GM19372 (cell line): ENCODE measurements at regions not wholly inside any gene's neighbourhood (a gene's known extent, or its start where the extent isn't known, plus 50 kb on each side); places are given as distances from the start of the nearest gene placed in this dataset.

ENCODE experiments used
- ATAC-seq: cut with Tn5 transposase; IDR thresholded peaks from one replicate; pipeline ENCODE4 v1.9.1; 2021; ENCODE audit warnings: mild to moderate bottlenecking, low read depth, moderate library complexity; ENCODE audit not compliant: unreplicated experiment

DNA sequence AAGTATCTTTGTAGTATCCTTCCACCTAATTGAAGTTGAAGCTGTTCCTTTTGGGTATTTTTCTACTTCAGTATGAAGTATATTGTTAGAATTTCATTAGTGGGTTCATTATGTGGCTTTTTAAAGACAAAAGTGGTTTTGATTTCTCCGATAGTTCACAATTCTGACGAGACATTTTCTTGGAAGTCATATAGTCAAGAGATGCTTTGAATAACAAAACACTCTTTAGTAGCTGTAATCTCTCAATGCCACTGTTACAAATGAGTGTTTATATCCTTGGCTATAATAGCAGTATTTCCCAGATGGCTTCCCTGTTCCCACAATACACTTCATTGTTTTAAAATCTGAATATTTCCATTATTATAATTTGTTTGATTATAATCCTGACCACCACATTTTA, 108.7 kb upstream of the F3 start:
- ATAC-seq, result no peak

DNA sequence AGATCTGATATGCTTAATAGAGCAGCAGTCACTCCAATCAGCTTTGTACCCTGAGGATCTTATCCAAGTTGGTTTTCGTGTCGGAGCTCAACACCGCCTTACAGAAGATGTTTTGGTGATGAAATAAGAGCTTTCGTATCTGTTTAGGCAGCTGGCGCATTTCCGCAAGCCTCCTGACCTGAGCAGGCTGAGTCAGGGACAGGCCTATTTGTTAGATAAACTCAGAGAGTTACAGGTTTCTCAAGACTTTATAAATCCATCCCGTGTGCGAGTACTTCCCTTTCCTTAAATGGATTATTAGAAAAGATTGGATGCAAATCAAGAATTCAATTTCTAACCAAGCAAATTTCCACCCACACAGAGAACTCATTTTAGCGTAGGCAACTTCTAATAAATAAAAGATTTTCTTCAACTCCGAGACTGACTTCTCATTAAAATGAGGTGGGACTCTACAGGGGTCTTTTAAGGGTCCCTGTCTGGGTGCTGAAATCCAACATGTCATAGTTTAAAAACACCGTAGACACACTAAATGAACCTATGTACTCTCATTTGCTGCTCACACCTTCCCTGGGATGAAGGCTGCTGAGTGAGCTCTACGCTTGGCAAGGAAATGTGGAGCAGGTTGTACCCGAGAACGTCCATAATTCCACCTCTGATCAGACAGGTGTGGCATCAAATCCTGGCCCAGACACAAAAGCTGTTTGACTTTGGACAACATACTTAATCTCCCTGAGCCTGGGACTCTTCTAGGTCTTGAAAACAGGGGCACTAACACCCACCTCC, 106.9 kb upstream of the F3 start:
- no peak for ATAC-seq

DNA sequence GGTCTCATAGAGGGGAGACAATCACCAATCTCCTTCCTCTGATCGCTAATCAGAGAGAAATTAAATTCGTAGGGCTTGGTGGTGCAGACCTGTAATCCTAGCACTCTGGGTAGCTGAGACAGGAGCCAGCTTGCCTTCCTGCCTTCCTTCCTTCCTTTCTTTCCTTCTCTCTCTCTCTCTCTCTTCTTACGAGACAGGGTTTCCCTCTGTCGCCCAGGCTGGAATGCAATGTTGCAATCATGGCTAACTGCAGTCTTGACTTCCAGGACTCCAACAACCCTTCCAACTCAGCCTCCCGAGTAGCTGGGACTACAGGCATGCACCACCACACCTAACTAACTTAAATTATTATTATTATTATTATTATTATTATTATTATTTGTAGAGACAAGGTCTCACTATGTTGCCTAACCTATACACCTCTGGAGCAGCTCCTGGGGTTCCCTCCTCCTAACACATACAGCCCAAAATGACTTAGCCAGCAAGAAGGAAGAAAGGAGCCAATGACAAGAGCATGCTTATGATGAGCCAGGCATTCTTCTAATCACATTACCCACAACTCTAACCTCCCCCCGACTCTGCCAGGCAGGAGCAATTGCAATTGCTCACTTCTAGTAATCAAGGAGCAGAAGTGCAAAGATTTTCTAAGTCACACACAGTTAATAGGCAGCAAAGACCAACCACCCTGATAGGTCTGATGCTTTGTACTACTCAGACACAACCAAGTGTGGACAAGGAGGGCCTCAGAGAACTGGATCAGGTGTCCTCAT, 105.4 kb upstream of the F3 start:
- ATAC-seq, result no peak

DNA sequence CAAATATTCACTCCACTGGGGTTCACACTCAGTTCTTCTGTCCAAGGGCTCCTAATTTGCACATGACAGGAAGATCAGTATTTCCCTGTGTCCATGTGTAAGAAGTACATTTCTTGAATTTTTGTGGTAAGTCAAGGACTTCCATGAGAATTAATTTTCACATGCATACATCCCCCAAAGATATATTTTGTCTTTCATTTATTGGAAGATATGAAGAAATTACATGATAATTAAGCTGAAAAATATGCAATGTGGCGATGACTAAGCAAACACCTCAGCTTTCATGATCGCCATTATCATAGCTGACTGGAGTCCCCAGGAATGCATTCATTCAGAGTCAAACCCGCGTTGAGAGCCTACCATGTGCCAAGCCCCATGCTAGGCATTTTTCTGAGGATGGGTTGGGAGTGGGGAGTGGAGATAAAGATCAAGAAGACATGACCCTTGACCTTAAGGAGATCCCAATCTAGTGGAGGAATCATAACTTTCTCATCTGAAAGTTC, 104.6 kb upstream of the F3 start:
- no peak for ATAC-seq

DNA sequence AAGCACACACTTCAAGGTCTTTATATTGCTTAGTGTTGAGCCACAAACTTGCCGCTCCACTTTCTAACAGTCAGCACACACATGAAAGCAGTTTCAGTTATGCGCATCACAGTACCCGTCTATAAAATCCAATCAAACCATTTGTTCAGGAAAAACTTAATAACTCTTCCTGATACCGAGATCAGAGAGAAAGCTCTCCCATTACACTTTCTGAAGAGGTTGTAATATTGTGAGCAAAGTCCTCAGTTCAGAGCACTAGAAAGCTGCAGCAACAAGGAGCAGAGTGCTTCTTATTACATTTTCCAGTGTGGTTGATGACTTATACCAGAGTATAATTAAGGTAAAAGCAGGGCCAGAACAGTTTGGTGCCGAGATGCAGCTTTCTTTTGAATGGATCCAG, 102.8 kb upstream of the F3 start:
- no peak for ATAC-seq

DNA sequence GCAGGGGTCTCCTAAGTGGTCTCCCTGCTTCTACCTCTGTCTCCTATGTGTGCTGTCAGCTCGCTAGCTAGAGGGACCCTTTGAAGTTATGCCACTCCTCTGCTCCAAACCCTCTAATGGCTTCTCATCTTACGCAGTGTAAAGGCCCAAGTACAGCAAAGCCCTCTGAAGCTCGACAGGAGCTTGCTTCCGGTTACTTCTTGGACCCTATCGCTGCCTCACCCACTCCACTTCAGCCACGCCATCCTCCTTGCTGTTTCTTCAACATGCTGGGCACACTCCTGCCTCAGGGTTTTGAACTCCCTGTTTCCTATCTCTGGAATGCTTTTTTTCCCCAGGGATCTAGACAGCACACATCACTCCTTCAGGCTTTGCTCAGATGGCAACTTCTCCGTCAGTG, 102.3 kb upstream of the F3 start:
- ATAC-seq, result no peak

DNA sequence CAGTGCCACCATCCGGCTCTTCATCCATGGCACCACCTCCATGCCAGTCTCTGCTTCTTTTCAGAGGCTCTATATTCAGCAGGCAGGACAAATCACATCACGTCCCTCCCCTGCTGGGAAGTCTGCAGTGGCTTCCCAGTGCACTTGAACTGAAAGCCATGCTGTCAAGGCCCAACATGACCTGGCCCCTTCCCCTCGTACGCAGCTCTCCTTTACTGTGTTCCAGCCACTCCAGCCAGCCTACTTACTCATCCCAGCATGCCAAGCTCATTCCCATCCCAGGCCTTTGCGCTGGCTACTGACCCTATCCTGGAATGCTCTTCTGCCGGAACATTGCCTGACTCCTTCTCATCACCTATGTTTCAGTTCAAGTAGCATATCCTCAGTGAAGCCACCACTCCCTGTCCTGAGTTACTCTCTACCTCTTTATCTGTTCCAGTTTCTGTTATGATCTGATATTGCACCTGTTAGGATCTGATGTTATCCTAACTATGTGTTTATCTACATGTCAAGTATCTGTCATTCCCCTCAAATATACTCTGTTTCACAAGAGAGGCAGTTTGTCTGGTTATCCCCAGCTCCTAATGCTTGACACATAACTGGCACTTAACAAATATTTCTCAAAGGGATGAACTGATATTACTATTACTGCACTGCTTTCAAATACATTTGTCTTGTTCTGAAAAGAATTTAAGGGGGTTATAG, 101.2 kb upstream of the F3 start:
- no peak for ATAC-seq

DNA sequence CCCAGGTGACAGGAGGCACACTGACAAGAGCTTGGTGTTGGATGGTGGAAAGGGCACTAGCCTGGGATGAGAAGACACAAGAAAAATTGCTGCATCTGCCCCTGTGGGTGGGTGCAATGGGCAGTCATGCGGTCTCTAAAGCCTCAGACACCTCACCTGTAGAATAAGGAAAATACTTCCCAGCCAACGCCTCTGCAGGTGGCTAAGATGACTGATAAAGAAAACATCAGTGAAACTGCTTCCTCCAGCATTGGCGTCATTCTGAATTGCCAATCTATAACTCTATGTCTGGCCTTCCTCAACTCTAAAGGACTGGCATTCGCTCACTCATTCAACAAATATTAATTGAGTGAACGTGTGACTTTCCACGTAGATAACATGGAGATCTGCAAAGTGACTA, 100.4 kb upstream of the F3 start:
- ATAC-seq, result no peak

DNA sequence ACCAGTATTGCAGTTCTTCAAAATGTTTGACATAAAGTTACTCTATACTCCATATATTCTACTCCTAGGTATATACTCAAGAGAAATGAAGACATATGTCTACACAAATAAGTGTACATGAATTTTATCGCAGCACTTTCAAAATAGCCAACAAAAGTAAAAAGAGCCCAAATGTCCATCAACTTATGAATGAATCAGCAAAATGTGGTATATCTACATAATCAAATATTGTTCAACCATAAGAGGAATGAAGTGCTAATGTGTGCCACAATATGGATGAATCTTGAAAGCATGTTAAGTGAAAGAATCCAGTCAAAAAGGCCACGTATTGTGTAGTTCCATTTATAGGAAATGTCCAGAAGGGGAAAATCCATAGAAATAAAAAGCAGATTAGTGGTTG, 98.6 kb upstream of the F3 start:
- no peak for ATAC-seq

DNA sequence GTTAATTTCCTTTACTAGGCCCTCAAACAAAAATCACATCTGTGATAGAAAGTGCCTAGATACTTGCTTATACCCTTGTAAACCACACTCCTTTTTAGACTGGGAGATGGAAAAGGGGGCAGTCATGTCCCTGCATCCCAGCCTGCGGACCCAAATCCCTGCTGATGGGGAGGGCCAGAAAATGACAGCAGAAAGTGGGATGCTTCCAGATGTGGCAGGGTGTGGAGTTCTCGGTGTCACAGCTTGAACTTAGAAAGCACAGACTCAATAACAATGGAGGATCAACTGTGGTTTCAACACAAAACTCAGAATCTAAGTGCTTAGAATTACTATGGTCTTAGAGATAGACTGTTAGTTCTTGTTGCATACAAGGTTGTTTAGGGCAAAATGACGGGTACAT, 95.6 kb upstream of the F3 start:
- ATAC-seq, result no peak

DNA sequence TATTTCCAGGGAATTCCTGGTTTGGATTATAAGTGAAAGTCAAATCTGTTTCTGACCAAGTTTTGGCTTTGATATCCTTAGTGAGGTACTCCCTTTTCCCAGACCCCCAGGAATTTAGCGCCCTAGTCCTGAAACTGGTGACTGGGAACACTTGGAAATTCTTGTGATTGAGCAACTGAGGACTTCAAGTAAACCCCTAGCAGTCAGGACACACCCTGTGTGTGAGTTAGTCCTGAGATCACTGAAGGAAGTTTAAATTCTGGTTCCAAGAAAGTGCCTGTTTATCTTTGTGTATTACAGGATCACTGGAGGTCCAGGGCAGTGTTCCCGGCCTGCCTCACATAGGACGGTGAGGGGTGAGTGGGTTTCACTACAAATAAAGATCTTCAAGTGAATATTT, 95.1 kb upstream of the F3 start:
- ATAC-seq, result no peak

DNA sequence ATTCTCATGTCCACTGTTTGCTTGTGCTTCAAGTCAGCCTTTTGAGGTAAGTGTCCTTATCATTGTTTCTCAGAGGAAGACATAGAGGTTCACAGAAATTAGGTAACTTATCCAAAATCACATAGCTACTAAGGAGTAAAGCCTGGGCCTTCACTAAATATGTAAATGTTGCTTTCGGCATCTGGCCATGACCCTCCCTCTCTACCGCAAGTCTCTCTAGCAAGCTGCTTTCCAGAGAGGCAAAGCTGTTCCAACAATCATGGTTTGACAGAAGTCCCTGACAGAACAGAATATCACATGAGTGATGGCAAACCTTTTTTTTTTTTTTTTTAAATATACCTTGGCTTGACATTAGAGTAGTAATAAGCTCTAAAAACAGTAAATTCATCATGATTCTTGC, 94.5 kb upstream of the F3 start:
- ATAC-seq, result no peak

DNA sequence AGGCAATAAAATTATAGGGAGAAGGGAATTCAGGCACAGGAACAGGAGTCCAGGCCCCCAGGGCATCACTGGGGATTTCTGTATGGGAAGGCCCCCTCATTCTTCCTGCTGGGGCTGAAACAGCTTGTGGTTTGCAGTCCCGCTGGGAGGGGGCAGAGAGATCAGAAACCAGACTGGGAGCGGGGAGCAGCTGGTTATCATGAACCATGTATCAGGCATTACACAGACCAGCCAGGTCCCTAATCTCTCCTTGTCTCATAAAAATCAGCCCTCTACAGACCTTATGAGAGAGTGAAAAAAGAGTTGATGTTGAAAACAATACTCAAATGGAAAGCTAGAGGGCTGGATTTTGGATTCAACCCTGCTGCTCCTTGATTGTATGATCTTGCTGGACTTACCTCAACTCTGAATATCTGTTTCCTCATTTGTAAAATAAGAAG, 93.4 kb upstream of the F3 start:
- ATAC-seq, result no peak

DNA sequence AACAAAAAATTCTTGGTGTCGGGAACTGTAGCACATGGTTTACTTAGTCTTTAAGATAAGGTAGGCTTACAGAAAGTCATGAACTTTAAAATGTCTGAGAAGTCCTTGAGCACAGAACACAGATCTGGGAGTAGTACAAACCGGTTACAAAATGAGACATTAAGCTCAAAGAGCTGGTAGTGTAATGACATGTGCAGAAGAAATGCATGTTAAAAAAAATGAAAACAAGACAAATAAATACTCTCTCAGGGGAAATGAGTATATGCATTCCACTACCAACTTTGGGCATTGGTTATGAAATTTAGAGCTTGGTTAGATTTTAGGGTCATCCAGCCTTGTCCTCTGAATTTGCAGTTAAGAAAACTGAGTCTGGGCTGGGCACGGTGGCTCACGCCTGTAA, 91.5 kb upstream of the F3 start:
- no peak for ATAC-seq

DNA sequence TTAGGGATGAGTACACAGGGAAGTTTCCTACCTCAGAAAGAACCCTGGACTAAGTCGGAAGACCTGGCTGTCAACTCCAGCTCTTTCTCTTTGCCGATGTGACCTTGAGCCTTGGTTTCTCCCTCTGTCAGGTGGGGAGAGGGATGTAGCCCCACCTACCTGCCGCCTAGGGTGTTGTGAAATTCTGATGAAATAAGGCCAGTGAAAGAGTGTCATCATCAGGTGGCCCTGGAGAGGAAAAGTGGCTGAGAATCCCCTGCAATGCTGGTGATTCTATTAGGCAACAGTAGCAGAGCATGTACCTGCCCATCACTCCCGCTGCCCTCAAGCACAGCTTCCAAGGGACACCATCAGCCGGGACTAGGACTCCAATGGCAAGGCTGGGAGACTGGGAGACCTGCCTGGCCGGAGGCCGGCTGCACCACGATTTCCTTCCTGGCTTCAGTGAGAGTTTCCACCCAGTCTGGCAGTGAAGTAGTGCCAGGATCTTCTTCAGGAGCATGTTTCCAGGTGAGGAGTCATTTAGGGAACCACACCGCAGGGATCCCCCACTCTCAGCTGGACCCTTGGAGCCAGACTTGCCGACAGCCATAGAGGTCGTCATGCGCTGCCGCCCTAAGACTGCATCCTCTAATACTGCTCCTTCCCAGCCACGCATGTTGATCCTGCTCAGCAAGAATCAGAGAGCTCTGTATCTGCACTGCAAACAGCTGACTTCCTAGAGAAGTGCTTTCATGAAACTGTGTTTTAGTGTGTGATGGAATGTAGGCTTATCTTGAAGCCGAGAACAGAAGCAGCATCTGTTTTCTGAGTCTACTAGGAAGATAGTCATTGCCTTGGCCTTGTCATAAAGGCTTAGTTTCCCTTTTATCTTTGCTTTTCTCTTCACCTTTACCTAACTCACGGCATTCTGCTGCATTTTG, 88.0 kb upstream of the F3 start:
- ATAC-seq, result no peak

DNA sequence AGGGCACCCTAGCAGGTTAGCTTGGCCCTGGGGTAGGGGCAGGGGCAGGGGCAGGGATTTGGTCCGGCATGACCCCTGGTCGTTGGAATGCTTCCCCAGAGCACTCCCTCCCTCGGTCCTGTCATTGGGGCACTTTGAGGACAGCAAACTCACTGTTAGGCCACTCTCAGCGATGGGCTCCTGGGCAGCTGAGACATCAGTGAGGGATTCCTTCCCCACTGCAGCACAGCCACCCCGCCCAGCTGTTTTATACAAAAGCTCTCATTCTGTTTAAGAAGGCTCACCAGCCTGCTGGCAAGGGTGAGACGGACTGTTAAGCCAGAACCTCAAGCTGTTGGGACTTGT, 86.9 kb upstream of the F3 start:
- no peak for ATAC-seq

DNA sequence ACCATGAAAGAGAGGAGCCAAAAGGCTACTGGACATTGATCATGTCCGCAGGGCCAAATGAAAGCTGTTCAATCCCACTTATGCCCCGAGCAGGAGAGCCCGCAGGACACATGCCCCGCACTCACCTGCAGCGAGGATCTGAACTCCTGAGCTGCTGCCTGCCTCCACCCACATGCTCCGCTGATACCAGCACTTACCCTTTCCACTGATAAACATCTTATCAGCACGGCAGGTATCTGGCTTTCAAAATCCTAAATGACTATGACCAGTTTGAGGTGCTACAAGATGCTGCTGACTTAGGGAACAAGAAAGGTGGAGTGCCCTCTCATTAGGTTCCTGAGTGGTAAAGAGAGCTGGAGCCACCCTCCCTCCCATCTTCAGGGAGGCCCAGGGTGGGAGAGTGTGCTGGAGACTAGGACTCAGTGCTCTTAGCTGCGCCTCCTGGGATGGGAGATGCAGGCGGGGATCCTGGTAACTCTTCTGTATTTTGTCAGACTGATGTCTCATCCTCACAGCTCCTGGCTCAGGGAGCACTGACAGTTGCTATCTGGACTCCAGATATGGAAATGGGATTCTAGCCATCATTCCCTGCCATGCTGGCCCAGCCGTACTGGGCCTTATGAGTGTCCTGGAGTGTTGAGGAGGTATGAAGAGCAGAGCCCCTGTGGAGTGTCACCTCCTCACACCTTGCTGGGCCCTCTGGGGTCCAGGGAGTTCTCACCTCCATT, 86.4 kb upstream of the F3 start:
- no peak for ATAC-seq

DNA sequence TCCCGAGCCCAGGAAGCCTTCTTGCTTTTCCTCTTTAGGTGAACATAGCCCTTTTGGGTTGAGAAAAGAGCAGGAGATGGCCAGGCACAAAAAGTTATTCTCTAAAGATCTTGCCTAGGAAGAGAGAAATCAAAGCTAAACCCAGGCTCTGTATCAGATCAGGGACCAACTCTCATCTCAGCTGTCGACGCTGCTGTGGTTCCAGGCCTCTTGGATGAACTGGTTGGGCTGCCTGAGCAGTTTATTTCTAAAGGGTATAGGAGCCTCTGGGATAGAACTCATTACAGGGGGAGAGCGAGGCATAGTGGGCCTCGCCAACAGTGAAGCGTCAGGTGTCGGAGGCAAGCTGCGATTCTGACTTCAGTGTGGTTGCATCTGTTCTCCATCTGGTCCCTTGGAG, 82.6 kb upstream of the F3 start:
- no peak for ATAC-seq

DNA sequence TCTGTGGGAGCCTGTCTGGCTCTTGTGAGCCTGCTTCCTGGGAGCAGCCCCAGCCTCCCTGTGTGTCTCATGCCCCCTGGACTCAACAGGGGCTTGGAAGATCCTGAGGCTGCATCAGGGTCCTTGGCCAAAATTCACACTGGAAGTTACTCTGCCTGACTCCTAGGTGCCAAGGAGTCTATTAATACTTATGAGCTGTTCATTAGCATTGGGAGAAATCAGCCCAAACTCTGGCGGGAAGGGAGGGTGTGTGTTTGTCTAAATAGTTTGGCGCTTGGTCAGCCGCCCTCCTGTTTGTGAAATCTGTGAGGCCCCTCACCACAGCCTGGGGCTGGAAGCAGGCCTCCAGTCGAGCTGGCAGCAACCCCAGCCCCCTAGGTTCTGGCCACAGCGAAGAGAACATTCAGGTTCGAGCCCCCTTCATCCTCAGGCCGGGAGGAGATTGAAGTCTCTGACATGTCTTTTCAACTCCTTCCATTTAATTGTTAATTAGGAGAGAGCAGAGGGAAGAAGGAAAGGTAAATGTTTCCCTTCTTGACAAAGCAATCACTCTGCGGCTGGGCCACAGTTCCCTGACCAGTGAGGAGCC, 82.1 kb upstream of the F3 start:
- no peak for ATAC-seq
